Fibroblast of gingiva (primary cell): ENCODE measurements at regions not wholly inside any gene's neighbourhood (a gene's known extent, or its start where the extent isn't known, plus 50 kb on each side); places are given as distances from the start of the nearest gene placed in this dataset.
"Not testable (repeated sequence)": the region's sequence is repeated elsewhere in the genome, so short reads cannot be mapped to it uniquely, and the experiment has no call there.

ENCODE experiments used
- DNase-seq: peaks from one replicate; pipeline ENCODE4 v3.0.0-alpha.2; 2011; ENCODE audit warnings: low read depth

GRCh38 chr2:238521002-238521401 lies 94.3 kb downstream of the ASB1 start:
- no peak for DNase-seq

GRCh38 chr2:238521870-238522269 lies 95.1 kb downstream of the ASB1 start:
- no peak for DNase-seq

- peak; percentile 95 for DNase-seq
Observed at GRCh38 chr2:238523158-238524110, 96.7 kb downstream of the ASB1 start.

GRCh38 chr2:238524426-238524983 lies 97.8 kb downstream of the ASB1 start:
- no peak for DNase-seq

GRCh38 chr2:238525990-238526389 lies 99.3 kb downstream of the ASB1 start:
- no peak for DNase-seq

- DNase-seq = peak; percentile 60
Observed at GRCh38 chr2:238527565-238527964, 100.8 kb downstream of the ASB1 start.

GRCh38 chr2:238528953-238529781 lies 102.4 kb downstream of the ASB1 start:
- DNase-seq = peak; percentile 82

- not testable (repeated sequence) for DNase-seq
Observed at GRCh38 chr2:238531017-238531645, 104.4 kb downstream of the ASB1 start.

- DNase-seq = not testable (repeated sequence)
Observed at GRCh38 chr2:238543732-238544131, 117.0 kb downstream of the ASB1 start.

- DNase-seq = no peak
Observed at GRCh38 chr2:238548902-238549462, 122.3 kb downstream of the ASB1 start.

- DNase-seq = no peak
Observed at GRCh38 chr2:238549866-238550265, 123.1 kb downstream of the ASB1 start.

- DNase-seq = no peak
Observed at GRCh38 chr2:238551091-238551490, 124.4 kb downstream of the ASB1 start.

- no peak for DNase-seq
Observed at GRCh38 chr2:238552226-238552625, 125.5 kb downstream of the ASB1 start.

GRCh38 chr2:238553159-238553558 lies 126.4 kb downstream of the ASB1 start:
- DNase-seq = no peak

- no peak for DNase-seq
Observed at GRCh38 chr2:238554468-238555315, 128.0 kb downstream of the ASB1 start.

GRCh38 chr2:238555786-238556542 lies 129.2 kb downstream of the ASB1 start:
- DNase-seq = no peak

GRCh38 chr2:238557431-238557830 lies 130.7 kb downstream of the ASB1 start:
- no peak for DNase-seq

GRCh38 chr2:238557936-238558335 lies 131.2 kb downstream of the ASB1 start:
- no peak for DNase-seq

- no peak for DNase-seq
Observed at GRCh38 chr2:238558456-238559099, 131.9 kb downstream of the ASB1 start.
